Peyer's patch (tissue), 4 donors: ENCODE measurements at regions not wholly inside any gene's neighbourhood (a gene's known extent, or its start where the extent isn't known, plus 50 kb on each side); places are given as distances from the start of the nearest gene placed in this dataset.

Experiments used
- DNase-seq, 3 donors: peaks; one replicate each; pipeline ENCODE4 v3.0.0-alpha.2; 2017 to 2019
- H3K27ac ChIP-seq, 4 donors: fragments of 200-600 bp; sonication (generic); one replicate each; pipeline ENCODE4 v1.5.1; 2016 to 2019
- H3K27me3 ChIP-seq, 2 donors: fragments of 200-600 bp; sonication (generic); one replicate each; pipeline ENCODE4 v1.5.1; 2019
- H3K36me3 ChIP-seq, 3 donors: fragments of 200-600 bp; sonication (generic); one replicate each; pipeline ENCODE4 v1.5.1; 2016 to 2019
- H3K4me1 ChIP-seq, 4 donors: fragments of 200-600 bp; sonication (generic); one replicate each; pipeline ENCODE4 v1.5.1; 2016 to 2019
- H3K4me3 ChIP-seq, 4 donors: fragments of 200-600 bp; sonication (generic); 1 replicate in 3 of 4; 2 replicates in 1 of 4; pipeline ENCODE4 v1.5.1; 2016 to 2019; ENCODE audit warnings: mild to moderate bottlenecking in 1 of 4
- H3K9me3 ChIP-seq, 4 donors: fragments of 200-600 bp; sonication (generic); one replicate each; pipeline ENCODE4 v1.5.1; 2016 to 2019; ENCODE audit warnings: mild to moderate bottlenecking in 1 of 4
- CTCF ChIP-seq, 6 experiments: fragments of 450-650 bp in 4 of 6; fragments of 200-600 bp in 2 of 6; sonication (generic) in 1 of 6; IDR thresholded peaks; one replicate each; pipeline ENCODE4 v1.5.1; 2017 to 2019; ENCODE audit warnings: antibody characterized with exemption in 6 of 6, mild to moderate bottlenecking in 3 of 6, moderate library complexity in 1 of 6
- POLR2A ChIP-seq, 2 donors: fragments of 450-650 bp; IDR thresholded peaks; one replicate each; pipeline ENCODE4 v1.5.1; 2017; ENCODE audit warnings: antibody characterized with exemption in 2 of 2, mild to moderate bottlenecking in 2 of 2, moderate library complexity in 2 of 2

DNA sequence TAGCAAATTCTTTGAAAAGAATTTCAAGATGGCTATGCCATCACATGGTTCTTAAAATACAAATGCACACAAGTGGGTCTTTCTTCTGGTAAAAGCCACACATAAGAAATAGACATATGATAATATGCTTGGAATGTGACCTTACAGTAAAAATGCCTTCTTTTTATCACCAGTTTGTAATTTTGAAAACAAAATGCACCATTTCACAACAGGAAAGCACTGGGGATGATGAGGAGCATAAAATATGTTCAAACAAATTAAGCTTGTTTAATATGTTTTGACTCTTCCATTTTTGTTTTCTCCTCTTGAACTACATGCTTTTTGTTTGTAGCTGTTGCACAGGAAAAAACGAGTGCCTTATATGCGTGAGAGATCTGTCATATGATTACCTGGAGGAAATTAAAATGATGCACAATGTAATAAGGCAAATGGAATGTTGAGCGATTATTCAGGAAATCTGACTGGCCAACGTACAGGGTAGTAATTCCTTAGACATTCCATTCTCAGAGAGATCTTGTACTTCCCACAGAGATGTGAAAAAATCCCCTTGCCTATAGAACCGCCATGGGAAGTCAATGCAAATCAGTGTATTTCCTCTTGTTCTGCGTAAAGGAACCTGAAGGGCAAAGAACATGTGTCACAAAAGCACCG lies 911.6 kb downstream of the TFAP2A start:
- no peaks in the 10 kb centered on the region for H3K4me1 ChIP-seq
- no peak for DNase-seq
- H3K36me3 ChIP-seq: no peaks in the 10 kb centered on the region
- no peak overlapping the region for H3K27ac ChIP-seq
- TF ChIP-seq CTCF (IDR thresholded peaks at IDR 0.05) (no peak), POLR2A (IDR thresholded peaks at IDR 0.05) (no peak)
- no peak overlapping the region for H3K4me3 ChIP-seq
- H3K9me3 ChIP-seq: no peaks in the 10 kb centered on the region
- no peaks in the 10 kb centered on the region for H3K27me3 ChIP-seq

- no peak overlapping the region for H3K27ac ChIP-seq
- TF ChIP-seq POLR2A (IDR thresholded peaks at IDR 0.05): no peak
- TF ChIP-seq CTCF (IDR thresholded peaks at IDR 0.05): no peak
- no peaks in the 10 kb centered on the region for H3K4me1 ChIP-seq
- H3K4me3 ChIP-seq: no peak overlapping the region
- DNase-seq: no peak
- no peaks in the 10 kb centered on the region for H3K36me3 ChIP-seq
- H3K27me3 ChIP-seq: no peaks in the 10 kb centered on the region
- no peaks in the 10 kb centered on the region for H3K9me3 ChIP-seq
These were observed 915.2 kb downstream of the TFAP2A start for GRCh38 chr6:9499709-9500108.

DNA sequence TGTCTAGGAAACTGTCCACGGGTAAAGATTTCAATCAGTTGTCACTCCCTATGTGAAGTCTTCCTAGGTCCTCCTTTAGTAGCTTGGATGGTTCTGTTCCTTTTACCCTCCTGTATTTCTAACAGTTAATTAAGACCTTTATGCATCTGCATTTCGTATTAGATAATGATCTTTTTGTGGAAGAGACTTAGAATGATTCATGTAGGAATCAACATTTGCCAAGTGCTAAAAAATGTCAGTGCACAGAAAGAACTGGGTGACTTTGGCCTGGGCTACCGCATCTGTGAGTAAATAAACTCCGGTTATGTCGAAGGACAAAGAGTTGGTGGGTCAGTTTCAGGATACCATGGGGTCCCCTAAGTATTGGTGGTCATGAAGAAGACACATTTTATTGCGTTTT lies 918.0 kb downstream of the TFAP2A start:
- Histone ChIP-seq H3K4me1 (no peaks in the 10 kb centered on the region), H3K36me3 (no peaks in the 10 kb centered on the region), H3K27ac (no peak overlapping the region), H3K9me3 (no peaks in the 10 kb centered on the region), H3K27me3 (no peaks in the 10 kb centered on the region), H3K4me3 (no peak overlapping the region)
- no peak for DNase-seq
- TF ChIP-seq POLR2A (IDR thresholded peaks at IDR 0.05): no peak
- no peak for TF ChIP-seq CTCF (IDR thresholded peaks at IDR 0.05)

- H3K4me3 ChIP-seq: no peak overlapping the region
- H3K4me1 ChIP-seq: no peaks in the 10 kb centered on the region
- TF ChIP-seq CTCF (IDR thresholded peaks at IDR 0.05) (no peak), POLR2A (IDR thresholded peaks at IDR 0.05) (no peak)
- no peaks in the 10 kb centered on the region for H3K36me3 ChIP-seq
- no peaks in the 10 kb centered on the region for H3K9me3 ChIP-seq
- no peaks in the 10 kb centered on the region for H3K27me3 ChIP-seq
- H3K27ac ChIP-seq: no peak overlapping the region
- no peak for DNase-seq
These were observed 920.0 kb downstream of the TFAP2A start for GRCh38 chr6:9494864-9495263.

DNA sequence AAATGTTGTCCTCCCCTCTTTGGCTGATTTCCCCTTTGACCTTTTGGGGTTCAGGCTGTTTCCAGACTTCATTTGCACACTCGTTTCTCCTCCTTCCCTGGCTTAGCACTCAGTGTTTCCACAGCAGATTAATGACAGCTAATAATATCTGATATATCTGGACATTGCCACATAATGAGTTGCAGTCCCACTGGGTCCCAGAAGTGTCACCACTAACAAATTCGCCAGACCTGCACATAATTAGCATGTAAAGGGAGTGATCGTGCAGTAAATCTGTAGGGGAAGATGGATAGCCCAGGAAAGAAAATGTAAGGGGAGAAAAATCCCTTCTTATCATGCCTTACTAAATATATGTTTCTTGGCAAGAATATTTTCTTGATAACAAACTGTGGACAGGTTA lies 922.1 kb downstream of the TFAP2A start:
- no peaks in the 10 kb centered on the region for H3K27me3 ChIP-seq
- H3K27ac ChIP-seq: no peak overlapping the region
- DNase-seq: no peak
- H3K9me3 ChIP-seq: no peaks in the 10 kb centered on the region
- H3K4me3 ChIP-seq: no peak overlapping the region
- TF ChIP-seq CTCF (IDR thresholded peaks at IDR 0.05) (no peak), POLR2A (IDR thresholded peaks at IDR 0.05) (no peak)
- H3K36me3 ChIP-seq: no peaks in the 10 kb centered on the region
- H3K4me1 ChIP-seq: no peaks in the 10 kb centered on the region

GRCh38 chr6:9487128-9487527 lies 927.7 kb downstream of the TFAP2A start:
- no peaks in the 10 kb centered on the region for H3K36me3 ChIP-seq
- no peaks in the 10 kb centered on the region for H3K27me3 ChIP-seq
- DNase-seq: no peak
- no peaks in the 10 kb centered on the region for H3K9me3 ChIP-seq
- H3K27ac ChIP-seq: no peak overlapping the region
- TF ChIP-seq POLR2A (IDR thresholded peaks at IDR 0.05) (no peak), CTCF (IDR thresholded peaks at IDR 0.05) (no peak)
- no peak overlapping the region for H3K4me3 ChIP-seq
- no peaks in the 10 kb centered on the region for H3K4me1 ChIP-seq
